ENCODE measurements at regions not wholly inside any gene's neighbourhood (a gene's known extent, or its start where the extent isn't known, plus 50 kb on each side); places are given as distances from the start of the nearest gene placed in this dataset.

DNA sequence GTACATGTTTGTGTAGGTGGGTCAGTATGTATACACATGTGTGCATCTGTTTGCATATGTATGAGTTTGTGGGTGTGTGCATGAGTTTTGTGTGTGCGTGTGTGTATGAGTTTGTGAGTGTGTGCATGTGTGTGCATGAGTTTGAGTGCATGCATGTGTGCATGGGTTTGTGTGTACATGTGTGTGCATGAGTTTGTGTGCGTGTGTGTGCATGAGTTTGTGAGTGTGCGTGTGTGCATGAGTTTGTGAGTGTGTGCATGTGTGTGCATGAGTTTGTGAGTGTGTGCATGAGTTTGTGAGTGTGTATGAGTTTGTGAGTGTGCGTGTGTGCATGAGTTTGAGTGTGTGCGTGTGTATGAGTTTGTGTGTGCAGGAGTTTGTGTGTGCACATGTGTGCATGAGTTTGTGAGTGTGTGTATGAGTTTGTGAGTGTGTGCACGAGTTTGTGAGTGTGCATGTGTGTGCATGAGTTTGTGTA, 61.5 kb downstream of the FZD10 start (continued):
- TF ChIP-seq, protein P1, sequence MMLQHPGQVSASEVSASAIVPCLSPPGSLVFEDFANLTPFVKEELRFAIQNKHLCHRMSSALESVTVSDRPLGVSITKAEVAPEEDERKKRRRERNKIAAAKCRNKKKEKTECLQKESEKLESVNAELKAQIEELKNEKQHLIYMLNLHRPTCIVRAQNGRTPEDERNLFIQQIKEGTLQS (IDR thresholded peaks at IDR 0.05) = no peak
- TF ChIP-seq ZNF274 (IDR thresholded peaks at IDR 0.05; ENCODE audit: low read depth, low read length) = no peak
- TF ChIP-seq, protein P2, sequence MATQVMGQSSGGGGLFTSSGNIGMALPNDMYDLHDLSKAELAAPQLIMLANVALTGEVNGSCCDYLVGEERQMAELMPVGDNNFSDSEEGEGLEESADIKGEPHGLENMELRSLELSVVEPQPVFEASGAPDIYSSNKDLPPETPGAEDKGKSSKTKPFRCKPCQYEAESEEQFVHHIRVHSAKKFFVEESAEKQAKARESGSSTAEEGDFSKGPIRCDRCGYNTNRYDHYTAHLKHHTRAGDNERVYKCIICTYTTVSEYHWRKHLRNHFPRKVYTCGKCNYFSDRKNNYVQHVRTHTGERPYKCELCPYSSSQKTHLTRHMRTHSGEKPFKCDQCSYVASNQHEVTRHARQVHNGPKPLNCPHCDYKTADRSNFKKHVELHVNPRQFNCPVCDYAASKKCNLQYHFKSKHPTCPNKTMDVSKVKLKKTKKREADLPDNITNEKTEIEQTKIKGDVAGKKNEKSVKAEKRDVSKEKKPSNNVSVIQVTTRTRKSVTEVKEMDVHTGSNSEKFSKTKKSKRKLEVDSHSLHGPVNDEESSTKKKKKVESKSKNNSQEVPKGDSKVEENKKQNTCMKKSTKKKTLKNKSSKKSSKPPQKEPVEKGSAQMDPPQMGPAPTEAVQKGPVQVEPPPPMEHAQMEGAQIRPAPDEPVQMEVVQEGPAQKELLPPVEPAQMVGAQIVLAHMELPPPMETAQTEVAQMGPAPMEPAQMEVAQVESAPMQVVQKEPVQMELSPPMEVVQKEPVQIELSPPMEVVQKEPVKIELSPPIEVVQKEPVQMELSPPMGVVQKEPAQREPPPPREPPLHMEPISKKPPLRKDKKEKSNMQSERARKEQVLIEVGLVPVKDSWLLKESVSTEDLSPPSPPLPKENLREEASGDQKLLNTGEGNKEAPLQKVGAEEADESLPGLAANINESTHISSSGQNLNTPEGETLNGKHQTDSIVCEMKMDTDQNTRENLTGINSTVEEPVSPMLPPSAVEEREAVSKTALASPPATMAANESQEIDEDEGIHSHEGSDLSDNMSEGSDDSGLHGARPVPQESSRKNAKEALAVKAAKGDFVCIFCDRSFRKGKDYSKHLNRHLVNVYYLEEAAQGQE (IDR thresholded peaks at IDR 0.05; ENCODE audit: low read depth) = no peak
- TF ChIP-seq EGR1 (IDR thresholded peaks at IDR 0.05; ENCODE audit: low read depth) = no peak
- TF ChIP-seq SRF (IDR thresholded peaks at IDR 0.05; ENCODE audit: low read depth) = no peak
- TF ChIP-seq, protein P3, sequence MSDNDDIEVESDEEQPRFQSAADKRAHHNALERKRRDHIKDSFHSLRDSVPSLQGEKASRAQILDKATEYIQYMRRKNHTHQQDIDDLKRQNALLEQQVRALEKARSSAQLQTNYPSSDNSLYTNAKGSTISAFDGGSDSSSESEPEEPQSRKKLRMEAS (IDR thresholded peaks at IDR 0.05) = no peak

DNA sequence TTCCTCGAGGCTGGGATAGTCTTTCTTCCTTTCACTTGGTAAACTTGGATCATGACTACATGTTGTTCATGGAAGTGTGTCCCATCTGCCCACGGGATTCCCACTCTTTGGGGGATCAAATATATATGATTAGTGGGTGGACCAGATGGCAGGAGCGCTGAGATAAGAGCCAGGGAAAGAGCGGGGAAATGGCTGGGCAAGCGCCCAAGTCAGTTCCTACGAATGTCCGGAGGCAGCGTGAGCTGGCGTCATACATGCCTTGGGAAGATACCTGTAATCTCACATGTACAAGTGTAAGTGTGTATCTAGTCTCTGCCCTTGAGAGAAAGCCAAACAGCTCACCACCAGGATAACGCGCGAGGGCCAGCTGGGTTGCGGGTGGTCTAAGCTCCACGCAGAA, 62.3 kb downstream of the FZD10 start:
- DNase-seq (ENCODE audit: low read depth, low spot score) = no peak
- ChIA-PET RAD21 (ENCODE audit: low non-redundant PET in 1 of 2, low total read pairs in 2 of 2, uncharacterized antibody in 2 of 2, unreplicated experiment in 2 of 2) (no interaction called here), POLR2A (no interaction called here), CTCF (no interaction called here)
- Histone ChIP-seq H3K27me3 (ENCODE audit: insufficient read depth, low read length) (no peaks in the 10 kb centered on the region), H3K4me1 (ENCODE audit: control insufficient read depth in 1 of 2, insufficient read depth in 2 of 2, low read length in 2 of 2) (no peaks in the 10 kb centered on the region), H3K4me3 (replicated peaks in 1 of 2; ENCODE audit: low read depth in 1 of 2, low read length in 2 of 2) (no peak overlapping the region), H3K9ac (ENCODE audit: low read length) (no peak overlapping the region), H3K4me2 (ENCODE audit: low read length) (no peak overlapping the region), H3K9me2 (ENCODE audit: insufficient read depth) (no peaks in the 10 kb centered on the region), H4K20me1 (ENCODE audit: insufficient read depth) (no peaks in the 10 kb centered on the region), H2AFZ (ENCODE audit: low read depth, low read length, poor library complexity, severe bottlenecking) (no peak overlapping the region), H3K9me3 (ENCODE audit: control insufficient read depth in 1 of 2, insufficient read depth in 1 of 2, low read depth in 1 of 2, low read length in 2 of 2) (peaks cover 15 to 26% of the 10 kb centered on the region in 2 experiments; a peak in 2 of 4 replicates), H3K27ac (ENCODE audit: low read depth, low read length) (no peak overlapping the region), H3K79me2 (ENCODE audit: insufficient read depth, low read length) (no peaks in the 10 kb centered on the region), H3K36me3 (ENCODE audit: control insufficient read depth in 1 of 2, insufficient read depth in 2 of 2, low read length in 2 of 2) (no peaks in the 10 kb centered on the region)
- no TSS peak for BruUV-seq (replicated peaks)
- ATAC-seq = no peak
- intact Hi-C loops (cut with micrococcal nuclease) = no loop called here
- TF ChIP-seq SP1 (IDR thresholded peaks at IDR 0.05; ENCODE audit: low read depth) (no peak), TCF7L2 (IDR thresholded peaks at IDR 0.05; ENCODE audit: borderline replicate concordance, extremely low read depth, insufficient read depth, insufficient read length) (no peak), POLR2AphosphoS5 (IDR thresholded peaks at IDR 0.05; ENCODE audit: low read depth, low read length) (no peak), EZH2 (IDR thresholded peaks at IDR 0.05) (no peak), CEBPB (IDR thresholded peaks at IDR 0.05; ENCODE audit: low read depth) (no peak), FOSL1 (IDR thresholded peaks at IDR 0.05; ENCODE audit: low read depth) (no peak), CBX3 (IDR thresholded peaks at IDR 0.05; ENCODE audit: low read depth) (no peak), POLR2A (IDR thresholded peaks at IDR 0.05; ENCODE audit: borderline replicate concordance, extremely low read depth, insufficient read depth, insufficient read length) (no peak), EZH2phosphoT487 (IDR thresholded peaks at IDR 0.05; ENCODE audit: borderline replicate concordance) (no peak), YY1 (IDR thresholded peaks at IDR 0.05; ENCODE audit: extremely low read depth, insufficient replicate concordance, low read depth, low read length) (no peak), RAD21 (IDR thresholded peaks at IDR 0.05; ENCODE audit: low read depth) (no peak), EGR1 (IDR thresholded peaks at IDR 0.05; ENCODE audit: low read depth) (no peak)
- TF ChIP-seq, protein P4, sequence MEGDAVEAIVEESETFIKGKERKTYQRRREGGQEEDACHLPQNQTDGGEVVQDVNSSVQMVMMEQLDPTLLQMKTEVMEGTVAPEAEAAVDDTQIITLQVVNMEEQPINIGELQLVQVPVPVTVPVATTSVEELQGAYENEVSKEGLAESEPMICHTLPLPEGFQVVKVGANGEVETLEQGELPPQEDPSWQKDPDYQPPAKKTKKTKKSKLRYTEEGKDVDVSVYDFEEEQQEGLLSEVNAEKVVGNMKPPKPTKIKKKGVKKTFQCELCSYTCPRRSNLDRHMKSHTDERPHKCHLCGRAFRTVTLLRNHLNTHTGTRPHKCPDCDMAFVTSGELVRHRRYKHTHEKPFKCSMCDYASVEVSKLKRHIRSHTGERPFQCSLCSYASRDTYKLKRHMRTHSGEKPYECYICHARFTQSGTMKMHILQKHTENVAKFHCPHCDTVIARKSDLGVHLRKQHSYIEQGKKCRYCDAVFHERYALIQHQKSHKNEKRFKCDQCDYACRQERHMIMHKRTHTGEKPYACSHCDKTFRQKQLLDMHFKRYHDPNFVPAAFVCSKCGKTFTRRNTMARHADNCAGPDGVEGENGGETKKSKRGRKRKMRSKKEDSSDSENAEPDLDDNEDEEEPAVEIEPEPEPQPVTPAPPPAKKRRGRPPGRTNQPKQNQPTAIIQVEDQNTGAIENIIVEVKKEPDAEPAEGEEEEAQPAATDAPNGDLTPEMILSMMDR (IDR thresholded peaks at IDR 0.05 in 2 of 3, conservative IDR thresholded peaks at IDR 0.05 in 1 of 3; ENCODE audit: borderline replicate concordance in 1 of 3, insufficient read depth in 1 of 3, low read depth in 2 of 3, low read length in 2 of 3) = no peak
- TF ChIP-seq, protein P3 (IDR thresholded peaks at IDR 0.05) = no peak

All from HCT116 (cell line).